ES-I3 (cell line): ENCODE measurements at regions not wholly inside any gene's neighbourhood (a gene's known extent, or its start where the extent isn't known, plus 50 kb on each side); places are given as distances from the start of the nearest gene placed in this dataset.

Source experiments
- H3K36me3 ChIP-seq: 2 replicates; pipeline ENCODE4 v1.6.1; 2013; ENCODE audit warnings: mild to moderate bottlenecking, low read length, control low read depth, moderate library complexity; ENCODE audit not compliant: insufficient read depth
- H3K4me1 ChIP-seq: 2 replicates; pipeline ENCODE4 v1.6.1; 2013; ENCODE audit warnings: mild to moderate bottlenecking, control low read depth, low read length; ENCODE audit not compliant: insufficient read depth
- H3K9ac ChIP-seq: 2 replicates; pipeline ENCODE4 v1.6.1; 2013; ENCODE audit warnings: low read depth, mild to moderate bottlenecking, low read length, moderate library complexity
- H3K9me3 ChIP-seq: 2 replicates; pipeline ENCODE4 v1.6.1; 2013; ENCODE audit warnings: mild to moderate bottlenecking, low read length, moderate library complexity; ENCODE audit not compliant: control insufficient read depth, insufficient read depth

DNA sequence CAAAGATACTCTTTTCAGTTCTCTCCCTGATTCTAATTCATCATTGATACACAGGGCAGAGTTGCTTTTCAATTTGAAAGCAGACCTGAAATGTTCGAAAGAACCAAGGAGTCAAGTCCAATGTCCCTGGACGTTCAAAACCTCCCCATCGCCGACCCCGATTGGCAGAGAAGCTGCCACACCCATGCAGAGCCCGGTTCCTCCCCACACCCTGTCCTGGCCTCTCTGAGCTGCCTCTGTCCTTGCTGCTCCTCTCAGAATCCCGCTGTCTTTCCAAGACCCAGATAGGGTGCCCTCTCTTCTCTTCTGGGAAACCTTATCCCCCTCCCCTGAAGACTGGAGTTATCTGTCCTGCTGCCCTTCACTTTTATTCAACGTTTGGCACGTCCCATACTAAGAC, 52.3 kb upstream of the CITED2 start:
- Histone ChIP-seq H3K4me1 (no peaks in the 10 kb centered on the region), H3K9ac (no peak overlapping the region), H3K36me3 (no peaks in the 10 kb centered on the region), H3K9me3 (no peaks in the 10 kb centered on the region; the same call in 1 of the 2 replicates)

DNA sequence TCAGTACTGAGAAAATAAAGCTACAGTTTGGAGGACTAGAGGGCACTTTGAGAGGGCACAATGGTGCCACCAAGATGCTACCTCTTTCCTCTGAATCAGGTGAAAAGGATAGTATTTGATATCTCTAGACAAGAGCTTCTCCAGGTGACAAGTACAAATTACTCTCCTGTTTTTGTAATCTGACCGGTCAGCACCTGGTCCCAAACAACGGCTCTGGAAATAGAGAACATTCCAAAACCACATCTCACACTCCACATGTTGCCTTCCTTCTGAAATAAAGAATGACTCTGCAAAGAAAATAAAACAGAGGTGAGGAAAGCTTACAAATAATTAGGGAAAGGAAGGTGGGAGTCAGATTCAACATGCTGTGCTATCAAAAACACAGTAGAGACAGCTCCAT, 51.3 kb upstream of the CITED2 start:
- Histone ChIP-seq H3K36me3 (no peaks in the 10 kb centered on the region), H3K4me1 (no peaks in the 10 kb centered on the region), H3K9me3 (no peaks in the 10 kb centered on the region), H3K9ac (no peak overlapping the region)

DNA sequence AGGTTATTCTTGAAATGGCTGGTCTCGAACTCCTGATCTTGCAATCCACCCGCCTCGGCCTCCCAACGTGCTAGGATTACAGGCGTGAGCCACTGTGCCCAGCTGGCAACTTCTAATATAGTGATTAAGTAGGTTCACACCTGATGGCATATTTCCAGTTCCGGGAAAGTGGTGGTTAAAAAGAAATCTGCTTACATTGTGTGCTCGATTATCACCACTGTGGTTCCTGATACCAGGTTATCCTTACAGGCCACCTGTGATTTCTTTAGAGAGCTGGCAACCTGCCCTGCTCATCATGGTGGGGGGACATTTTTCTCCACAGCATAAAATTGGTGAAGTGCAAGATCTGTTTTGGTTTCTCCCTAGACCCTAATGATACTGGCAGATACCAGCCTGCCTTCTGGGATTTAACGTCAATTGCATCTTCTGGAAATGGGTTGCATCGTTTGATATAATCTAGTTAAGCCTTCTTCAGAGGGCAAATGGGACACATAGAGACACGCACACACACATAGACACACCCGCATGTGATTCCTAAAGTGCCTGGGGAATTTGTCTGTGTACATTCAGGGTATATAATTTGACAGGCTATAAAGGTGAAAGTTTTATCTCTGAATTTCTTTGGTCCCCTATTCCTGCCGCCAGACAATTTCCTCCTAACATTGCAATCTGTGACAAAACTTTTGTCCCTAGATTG, 49.7 kb upstream of the CITED2 start:
- no peaks in the 10 kb centered on the region for H3K4me1 ChIP-seq

More for the DNA sequence above, 49.7 kb upstream of the CITED2 start:
- Histone ChIP-seq H3K36me3 (no peaks in the 10 kb centered on the region), H3K9ac (no peak overlapping the region), H3K9me3 (no peaks in the 10 kb centered on the region)
